Gastrocnemius medialis (tissue), 4 donors: ENCODE measurements at regions not wholly inside any gene's neighbourhood (a gene's known extent, or its start where the extent isn't known, plus 50 kb on each side); places are given as distances from the start of the nearest gene placed in this dataset.

Experiments used
- ATAC-seq, 2 donors: fragments of 150-250 bp; one replicate each; pipeline ENCODE4 v1.9.1; 2016
- DNase-seq, 2 donors: peaks; one replicate each; pipeline ENCODE4 v3.0.0-alpha.2; 2019
- H3K27ac ChIP-seq, 4 donors: fragments of 200-600 bp; sonication (generic); 1 replicate in 1 of 4; 2 replicates in 3 of 4; pipeline ENCODE4 v1.5.1; 2016 to 2018; ENCODE audit warnings: mild to moderate bottlenecking in 2 of 4, moderate library complexity in 1 of 4
- H3K27me3 ChIP-seq, 3 donors: fragments of 200-600 bp; sonication (generic) in 2 of 3; 1 replicate in 1 of 3; 2 replicates in 2 of 3; pipeline versions ENCODE4 v1.5.1 to v1.6.0; 2016 to 2019; ENCODE audit warnings: mild to moderate bottlenecking in 1 of 3, moderate library complexity in 1 of 3
- H3K36me3 ChIP-seq, 2 donors: fragments of 200-600 bp; sonication (generic) in 1 of 2; one replicate each; pipeline ENCODE4 v1.5.1; 2017 to 2018
- H3K4me1 ChIP-seq, 2 donors: fragments of 200-600 bp; sonication (generic) in 1 of 2; one replicate each; pipeline ENCODE4 v1.5.1; 2016 to 2017; ENCODE audit warnings: mild to moderate bottlenecking in 2 of 2
- H3K4me3 ChIP-seq, 4 donors: fragments of 200-600 bp; sonication (generic) in 3 of 4; 1 replicate in 1 of 4; 2 replicates in 3 of 4; pipeline ENCODE4 v1.5.1; 2016 to 2019; ENCODE audit warnings: mild to moderate bottlenecking in 2 of 4
- H3K9me3 ChIP-seq, 3 donors: fragments of 200-600 bp; sonication (generic) in 2 of 3; 1 replicate in 1 of 3; 2 replicates in 2 of 3; pipeline ENCODE4 v1.5.1; 2016 to 2019
- CTCF ChIP-seq, 5 experiments: fragments of 450-650 bp in 3 of 5; fragments of 200-600 bp in 2 of 5; sonication (generic) in 2 of 5; IDR thresholded peaks in 4 of 5; conservative IDR thresholded peaks in 1 of 5; 1 replicate in 4 of 5; 2 replicates in 1 of 5; pipeline ENCODE4 v1.5.1; 2016 to 2019; ENCODE audit warnings: antibody characterized with exemption in 5 of 5, mild to moderate bottlenecking in 3 of 5, moderate library complexity in 3 of 5
- POLR2A ChIP-seq, 2 donors: fragments of 450-650 bp; IDR thresholded peaks; one replicate each; pipeline ENCODE4 v1.6.1; 2017; ENCODE audit warnings: antibody characterized with exemption in 2 of 2, mild to moderate bottlenecking in 2 of 2, moderate library complexity in 2 of 2
- in situ Hi-C, 4 donors: fragments of 200-750 bp; cut with MboI; loops; one replicate each; pipeline versions ENCODE4 v1.15.0 to v1.8.0; 2017; ENCODE audit warnings: low sequenced_read_pairs in 4 of 4
- intact Hi-C: fragments of 100-400 bp; cut with DNase I; formaldehyde crosslinking; loops from one replicate; pipeline ENCODE4 v1.15.1; 2023; ENCODE audit warnings: low total_unique reads

- Histone ChIP-seq H3K27me3 (no peaks in the 10 kb centered on the region), H3K9me3 (no peaks in the 10 kb centered on the region), H3K4me3 (no peak overlapping the region), H3K27ac (no peak overlapping the region), H3K36me3 (no peaks in the 10 kb centered on the region), H3K4me1 (no peaks in the 10 kb centered on the region)
- intact Hi-C loops (no loop called here), in situ Hi-C loops (no loop called here)
- DNase-seq (no peak), ATAC-seq (no peak)
- TF ChIP-seq CTCF (IDR thresholded peaks at IDR 0.05 in 4 of 5, conservative IDR thresholded peaks at IDR 0.05 in 1 of 5) (no peak), POLR2A (IDR thresholded peaks at IDR 0.05) (no peak)
These were observed 2050.1 kb upstream of the PRR20A start for GRCh38 chr13:55090612-55091011.

GRCh38 chr13:55091172-55091571 lies 2049.5 kb upstream of the PRR20A start:
- in situ Hi-C loops: no loop called here
- ATAC-seq (no peak), DNase-seq (no peak)

GRCh38 chr13:55106509-55106908 lies 2034.2 kb upstream of the PRR20A start:
- Histone ChIP-seq H3K27ac (no peak overlapping the region), H3K4me1 (no peaks in the 10 kb centered on the region), H3K9me3 (no peaks in the 10 kb centered on the region), H3K27me3 (no peaks in the 10 kb centered on the region), H3K36me3 (no peaks in the 10 kb centered on the region), H3K4me3 (no peak overlapping the region)
- in situ Hi-C loops: no loop called here
- no peak for ATAC-seq
- no peak for DNase-seq
- TF ChIP-seq CTCF (IDR thresholded peaks at IDR 0.05 in 4 of 5, conservative IDR thresholded peaks at IDR 0.05 in 1 of 5) (no peak), POLR2A (IDR thresholded peaks at IDR 0.05) (no peak)
- intact Hi-C loops: no loop called here

More at GRCh38 chr13:55091172-55091571, 2049.5 kb upstream of the PRR20A start:
- intact Hi-C loops: no loop called here
- Histone ChIP-seq H3K36me3 (no peaks in the 10 kb centered on the region), H3K4me1 (no peaks in the 10 kb centered on the region), H3K27ac (no peak overlapping the region), H3K27me3 (no peaks in the 10 kb centered on the region), H3K4me3 (no peak overlapping the region), H3K9me3 (no peaks in the 10 kb centered on the region)
- TF ChIP-seq POLR2A (IDR thresholded peaks at IDR 0.05) (no peak), CTCF (IDR thresholded peaks at IDR 0.05 in 4 of 5, conservative IDR thresholded peaks at IDR 0.05 in 1 of 5) (no peak)

GRCh38 chr13:55120631-55121030 lies 2020.1 kb upstream of the PRR20A start:
- Histone ChIP-seq H3K9me3 (no peaks in the 10 kb centered on the region), H3K27ac (no peak overlapping the region), H3K27me3 (no peaks in the 10 kb centered on the region), H3K4me3 (no peak overlapping the region), H3K36me3 (no peaks in the 10 kb centered on the region), H3K4me1 (no peaks in the 10 kb centered on the region)
- in situ Hi-C loops: no loop called here
- TF ChIP-seq CTCF (IDR thresholded peaks at IDR 0.05 in 4 of 5, conservative IDR thresholded peaks at IDR 0.05 in 1 of 5): no peak
- no peak for TF ChIP-seq POLR2A (IDR thresholded peaks at IDR 0.05)
- DNase-seq: no peak
- intact Hi-C loops: no loop called here
- ATAC-seq: no peak

- in situ Hi-C loops: no loop called here
- H3K27me3 ChIP-seq: no peaks in the 10 kb centered on the region
- intact Hi-C loops: no loop called here
- no peaks in the 10 kb centered on the region for H3K36me3 ChIP-seq
- no peaks in the 10 kb centered on the region for H3K9me3 ChIP-seq
- no peak for TF ChIP-seq CTCF (IDR thresholded peaks at IDR 0.05 in 4 of 5, conservative IDR thresholded peaks at IDR 0.05 in 1 of 5)
- no peak for TF ChIP-seq POLR2A (IDR thresholded peaks at IDR 0.05)
- H3K27ac ChIP-seq: no peak overlapping the region
- H3K4me1 ChIP-seq: no peaks in the 10 kb centered on the region
- DNase-seq (no peak), ATAC-seq (no peak)
- H3K4me3 ChIP-seq: no peak overlapping the region
These were observed 1985.7 kb upstream of the PRR20A start for GRCh38 chr13:55155046-55155445.
